GM12891 (cell line): ENCODE measurements at regions not wholly inside any gene's neighbourhood (a gene's known extent, or its start where the extent isn't known, plus 50 kb on each side); places are given as distances from the start of the nearest gene placed in this dataset.

Source experiments
- DNase-seq: peaks from one replicate; pipeline ENCODE4 v3.0.0; 2011; ENCODE audit warnings: low spot score; ENCODE audit not compliant: insufficient read length
- FAIRE-seq: peaks from 2 replicates; lab custom pipeline; 2011; peaks lifted over from hg19 to GRCh38; lab: Jason Lieb, UNC
- PAX5 ChIP-seq: IDR thresholded peaks from 2 replicates; pipeline ENCODE4 v1.6.1; 2011; ENCODE audit warnings: low read length, moderate library complexity, mild to moderate bottlenecking; ENCODE audit not compliant: insufficient read depth, severe bottlenecking
- POLR2A ChIP-seq: IDR thresholded peaks from 2 replicates; pipeline ENCODE4 v1.6.1; 2011; ENCODE audit warnings: low read depth, low read length, control low read depth
- POLR2AphosphoS5 ChIP-seq: IDR thresholded peaks from 2 replicates; pipeline ENCODE4 v1.6.1; 2011; ENCODE audit warnings: low read depth, low read length, control low read depth
- POU2F2 ChIP-seq: IDR thresholded peaks from 2 replicates; pipeline ENCODE4 v1.6.1; 2011; ENCODE audit warnings: low read depth, mild to moderate bottlenecking, control low read depth, low read length, moderate library complexity
- SPI1 ChIP-seq: IDR thresholded peaks from 2 replicates; pipeline ENCODE4 v1.6.1; 2011; ENCODE audit warnings: low read depth, low read length, control low read depth
- TAF1 ChIP-seq: IDR thresholded peaks from 2 replicates; pipeline ENCODE4 v1.6.1; 2011; ENCODE audit warnings: low read depth, low read length, control low read depth

DNA sequence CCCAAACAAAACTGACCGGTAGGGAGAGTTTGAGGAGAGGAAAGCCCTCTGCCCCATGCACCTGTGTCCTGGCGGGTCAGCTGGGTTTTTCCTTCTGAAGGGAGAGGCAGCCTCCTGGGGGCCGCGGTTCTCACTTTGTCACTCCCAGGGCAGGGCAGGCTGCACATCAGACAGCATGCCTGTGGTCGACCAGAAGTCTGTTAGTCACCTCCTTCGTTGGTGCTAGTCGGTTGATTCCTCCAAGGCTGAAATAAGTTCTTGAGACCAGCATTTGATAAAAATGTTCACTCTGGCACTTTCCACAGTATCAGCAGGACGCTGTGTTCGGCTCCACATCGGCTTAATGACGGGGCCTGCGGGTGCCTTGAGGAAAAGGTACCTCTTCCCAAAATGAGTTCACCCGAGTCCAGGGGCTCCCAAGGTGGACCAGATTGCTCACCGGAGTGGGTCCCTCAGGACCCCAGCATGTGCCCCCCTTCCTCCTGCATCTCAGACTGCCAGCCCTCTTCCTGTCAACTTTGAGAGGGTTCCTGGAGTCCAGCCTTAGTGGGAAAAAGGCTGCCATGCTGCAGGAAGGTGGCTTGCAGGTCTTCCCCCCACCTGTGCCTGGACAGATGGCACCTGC, 373.7 kb upstream of the B3GAT1 start:
- FAIRE-seq (no peak), DNase-seq (no peak)
- TF ChIP-seq POU2F2 (no peak), PAX5 (no peak), TAF1 (no peak), SPI1 (no peak), POLR2A (no peak), POLR2AphosphoS5 (no peak)

DNA sequence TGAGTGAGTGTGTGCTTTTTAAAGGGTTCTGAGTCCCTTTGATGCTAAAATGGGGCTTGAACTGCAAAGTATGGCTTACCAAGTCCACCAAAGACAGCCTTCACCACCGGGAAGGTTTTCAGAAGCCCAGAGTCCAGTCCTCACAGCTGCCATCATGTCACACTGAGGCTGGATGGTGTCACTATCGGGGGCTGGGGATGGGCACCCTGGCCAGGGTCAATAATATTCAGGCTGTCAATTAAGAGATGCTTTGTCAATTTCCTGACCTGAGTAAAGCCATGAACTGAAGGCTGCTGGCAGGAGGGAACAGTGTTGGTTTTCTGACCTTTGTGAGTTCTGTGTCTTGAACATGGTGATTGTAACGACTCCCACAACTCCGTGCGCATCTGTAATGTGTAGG, 373.0 kb upstream of the B3GAT1 start:
- DNase-seq (no peak), FAIRE-seq (no peak)
- TF ChIP-seq PAX5 (no peak), TAF1 (no peak), SPI1 (no peak), POLR2A (no peak), POLR2AphosphoS5 (no peak), POU2F2 (no peak)

DNA sequence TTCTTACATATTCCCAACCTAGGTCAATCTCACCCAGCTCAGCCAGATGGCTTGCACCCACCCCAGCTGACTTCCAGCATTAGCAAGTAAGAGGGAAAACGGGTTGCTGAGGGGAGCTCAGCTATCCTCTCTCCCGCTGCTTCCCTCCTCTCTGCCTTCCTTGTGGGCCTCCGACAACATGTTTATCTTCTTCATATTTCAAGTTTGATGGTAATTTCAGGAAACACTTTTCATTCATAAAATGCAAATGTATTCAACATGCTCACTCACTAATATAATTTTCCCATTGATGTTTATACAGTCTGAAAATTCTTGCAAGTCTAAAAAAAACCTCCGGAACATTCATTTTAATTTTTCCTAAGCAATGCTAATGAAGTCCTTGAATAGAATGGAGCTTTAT, 372.5 kb upstream of the B3GAT1 start:
- DNase-seq (no peak), FAIRE-seq (no peak)
- TF ChIP-seq SPI1 (no peak), TAF1 (no peak), POLR2A (no peak), PAX5 (no peak), POU2F2 (no peak), POLR2AphosphoS5 (no peak)

DNA sequence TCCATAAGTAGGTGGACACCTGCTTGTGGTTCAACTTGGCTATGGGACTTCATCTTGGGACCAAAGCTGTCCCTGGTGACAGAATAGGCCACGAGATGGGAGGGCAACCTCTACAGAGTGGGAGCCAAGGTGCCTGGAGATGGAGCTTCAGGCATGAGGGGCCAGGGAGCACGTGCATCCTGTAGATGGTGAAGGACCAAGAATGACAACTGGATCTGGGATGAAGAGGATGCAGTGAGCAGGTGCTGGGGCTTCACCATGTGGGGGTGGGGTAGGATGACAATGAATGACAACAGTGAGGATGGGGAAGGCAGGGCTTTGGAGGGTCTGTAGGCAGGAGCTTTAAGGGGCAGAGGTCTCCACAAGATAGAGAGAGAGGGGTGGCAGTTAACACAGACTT, 372.0 kb upstream of the B3GAT1 start:
- FAIRE-seq = no peak
- no peak for TF ChIP-seq SPI1
- no peak for TF ChIP-seq POLR2A
- no peak for TF ChIP-seq POLR2AphosphoS5
- no peak for TF ChIP-seq PAX5
- TF ChIP-seq POU2F2 = no peak
- no peak for TF ChIP-seq TAF1

DNA sequence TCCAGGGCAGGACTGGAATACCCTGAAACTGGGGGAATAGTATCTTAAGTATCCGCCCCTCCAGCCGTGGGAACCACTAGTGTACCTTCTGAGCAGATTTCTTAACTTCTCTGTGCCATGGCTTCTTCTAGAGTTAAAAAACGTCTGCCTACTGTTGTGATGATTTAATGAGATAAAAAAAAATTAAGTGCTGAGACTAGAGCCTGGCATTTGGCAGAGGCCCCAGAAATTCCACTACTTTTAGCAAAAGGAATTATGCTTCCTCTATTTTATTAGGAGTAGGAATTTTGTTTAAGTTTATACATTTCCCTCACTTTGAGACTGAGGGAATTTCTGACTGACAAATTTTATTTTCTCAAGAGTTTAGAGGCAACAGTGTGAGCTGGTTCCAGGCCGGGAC, 371.2 kb upstream of the B3GAT1 start:
- FAIRE-seq (no peak), DNase-seq (no peak)
- TF ChIP-seq POLR2AphosphoS5 (no peak), SPI1 (no peak)

More for the DNA sequence above, 372.0 kb upstream of the B3GAT1 start:
- no peak for DNase-seq

DNA sequence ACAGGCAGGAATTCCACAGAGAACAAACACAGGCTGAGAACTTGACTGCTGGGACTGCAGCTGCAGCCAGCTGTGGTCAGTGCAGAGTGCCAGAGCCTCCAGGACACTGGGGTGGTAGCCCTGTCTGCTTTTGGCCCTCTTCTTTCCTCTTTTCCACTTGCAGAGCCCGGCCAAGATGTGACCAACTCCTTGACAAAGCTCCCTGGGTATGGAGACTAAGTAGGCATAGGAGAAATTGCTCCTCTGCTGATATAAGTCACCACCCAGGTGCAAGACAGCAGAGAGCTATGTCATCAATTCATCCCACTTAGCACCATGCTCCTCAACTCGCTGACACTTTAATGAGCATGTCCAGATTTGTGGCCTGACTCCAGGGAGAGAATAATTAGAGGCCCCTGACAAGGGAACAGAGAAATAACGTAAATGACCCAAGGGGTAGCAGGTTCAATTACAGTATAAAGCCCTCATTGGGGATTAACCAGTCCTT, 369.4 kb upstream of the B3GAT1 start:
- TF ChIP-seq TAF1 (no peak), POLR2AphosphoS5 (no peak), SPI1 (no peak), POU2F2 (no peak), POLR2A (no peak), PAX5 (no peak)
- FAIRE-seq = no peak
- no peak for DNase-seq

DNA sequence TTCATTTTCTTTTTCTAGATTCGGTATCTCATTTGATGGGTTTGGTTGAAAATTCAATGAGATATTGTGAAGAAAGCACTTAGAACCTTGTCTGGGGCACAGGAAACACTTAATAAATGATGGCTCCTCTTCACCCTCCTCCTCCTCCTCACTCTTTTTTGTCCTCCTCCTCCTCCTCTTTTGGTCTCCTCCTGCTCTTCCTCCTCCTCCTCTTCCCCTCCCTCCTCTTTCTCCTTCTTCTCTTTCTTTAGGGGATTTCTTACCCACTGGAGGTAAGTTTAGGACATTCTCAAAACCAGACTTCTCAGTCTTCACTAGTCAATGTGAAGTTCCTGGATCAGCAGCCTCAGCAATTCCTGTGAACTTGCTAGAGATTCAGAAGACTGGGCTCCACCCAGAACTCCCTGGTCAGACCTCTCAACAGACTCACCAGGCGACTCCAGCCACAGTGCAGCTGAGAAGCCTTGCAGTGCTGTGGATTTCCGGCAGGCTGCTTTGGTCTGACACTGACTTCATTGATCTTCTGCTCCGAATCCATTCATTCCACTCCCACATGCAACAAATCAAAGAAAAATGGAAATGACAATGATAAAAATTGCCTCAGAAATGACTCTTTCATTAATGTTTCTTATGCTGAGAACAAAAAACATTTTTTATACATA, 368.6 kb upstream of the B3GAT1 start:
- no peak for FAIRE-seq
- TF ChIP-seq POLR2A (no peak), SPI1 (no peak), POU2F2 (no peak), POLR2AphosphoS5 (no peak), PAX5 (no peak), TAF1 (no peak)
- no peak for DNase-seq

DNA sequence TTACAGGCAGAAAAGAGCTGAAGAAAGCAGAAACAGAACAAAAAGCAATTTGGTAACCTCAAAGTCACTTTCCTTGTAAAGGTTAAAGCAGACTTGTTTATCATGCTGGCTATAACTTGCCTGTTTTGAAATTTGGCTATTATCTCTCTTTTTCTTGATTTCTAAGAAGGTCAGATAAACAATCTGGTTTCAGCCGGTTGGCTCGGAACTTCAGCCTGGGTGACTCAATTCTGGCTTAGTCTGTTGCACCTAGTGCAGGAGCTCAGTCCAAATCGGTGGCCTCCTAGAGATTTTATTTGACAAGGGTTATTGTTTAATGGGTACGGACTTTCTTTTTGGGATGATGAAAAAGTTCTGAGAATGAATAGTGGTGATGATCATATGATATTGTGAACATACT, 367.1 kb upstream of the B3GAT1 start:
- DNase-seq (no peak), FAIRE-seq (no peak)
- TF ChIP-seq POLR2A = no peak
- no peak for TF ChIP-seq SPI1
- TF ChIP-seq TAF1 = no peak

DNA sequence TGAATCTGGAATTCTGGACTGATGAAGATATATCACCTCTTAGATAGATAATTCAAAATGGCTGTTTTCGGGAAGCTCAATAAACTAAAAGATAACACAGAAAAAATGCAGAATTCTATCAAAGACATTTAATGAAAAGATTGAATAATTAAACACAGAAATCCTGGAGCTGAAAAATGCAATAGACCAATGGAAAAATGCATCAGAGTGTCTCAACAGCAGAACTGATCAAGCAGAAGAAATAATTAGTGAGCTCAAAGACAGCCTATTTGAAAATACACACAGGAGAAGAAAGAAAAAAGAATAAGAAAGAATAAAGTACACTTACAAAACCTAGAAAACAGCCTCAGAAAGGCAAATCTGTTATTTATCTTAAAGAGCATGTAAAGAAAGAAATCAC, 356.4 kb upstream of the B3GAT1 start:
- no peak for TF ChIP-seq POLR2AphosphoS5
- no peak for TF ChIP-seq PAX5
- no peak for TF ChIP-seq POLR2A
- no peak for TF ChIP-seq POU2F2
- no peak for TF ChIP-seq TAF1
- TF ChIP-seq SPI1 = no peak
- no peak for FAIRE-seq
- DNase-seq = no peak
